ENCODE measurements at regions not wholly inside any gene's neighbourhood (a gene's known extent, or its start where the extent isn't known, plus 50 kb on each side); places are given as distances from the start of the nearest gene placed in this dataset.

DNA sequence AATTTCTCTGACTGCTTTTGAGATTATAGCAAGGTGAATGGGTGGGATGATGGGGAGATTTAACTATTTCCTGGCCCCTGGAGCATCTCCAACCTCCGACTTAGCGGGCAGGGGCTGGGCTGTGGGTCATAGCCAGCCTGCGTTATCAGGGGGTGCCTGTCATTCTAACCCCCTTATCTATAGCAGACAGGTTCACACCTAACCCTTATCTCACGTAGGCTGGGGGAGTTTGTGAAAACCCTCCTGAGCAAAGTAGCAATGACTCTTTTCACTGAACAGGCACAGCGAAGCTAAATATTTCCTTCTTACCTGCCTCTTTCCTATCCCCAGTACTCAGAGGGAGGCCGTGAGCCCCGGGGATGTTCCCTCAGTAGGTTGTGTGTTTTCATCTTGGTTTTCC, 511.4 kb upstream of the B3GAT1 start:
- Mint-ChIP-seq H3K4me1 (no peaks in the 10 kb centered on the region), H3K9me3 (ENCODE audit: insufficient read depth) (no peaks in the 10 kb centered on the region), H3K4me3 (no peak overlapping the region), H3K27me3 (peaks cover 15% of the 10 kb centered on the region), H3K27ac (no peak overlapping the region)
- 67% methylated on average over 4 of the region's 7 CpGs for WGBS (ENCODE audit: insufficient coverage)
- ChIA-PET POLR2A (no interaction called here), CTCF (no interaction called here)
- Histone ChIP-seq H3K27ac (ENCODE audit: low read length in 2 of 2) (no peak overlapping the region), H3K9ac (ENCODE audit: low read length) (no peak overlapping the region), H2AFZ (ENCODE audit: insufficient read depth, low read depth, low read length, poor library complexity, severe bottlenecking) (no peak overlapping the region), H3K4me2 (replicated peaks; ENCODE audit: low read depth, low read length, poor library complexity, severe bottlenecking) (no peak overlapping the region), H4K20me1 (ENCODE audit: control insufficient read depth, insufficient read depth, low read length, poor library complexity, severe bottlenecking) (no peaks in the 10 kb centered on the region), H3K4me1 (ENCODE audit: control insufficient read depth in 2 of 2, insufficient read depth in 2 of 2, low read length in 2 of 2) (no peaks in the 10 kb centered on the region), H3K4me3 (ENCODE audit: control extremely low read depth in 1 of 5, extremely low read depth in 1 of 5, insufficient read depth in 1 of 5, low read depth in 2 of 5, low read length in 4 of 5) (no peak overlapping the region), H3K9me3 (ENCODE audit: control extremely low read depth in 1 of 3, control insufficient read depth in 2 of 3, insufficient read depth in 1 of 3, low read length in 2 of 3) (peaks cover 0 to 4% (median 0%) of the 10 kb centered on the region in 3 donors), H3K36me3 (replicated peaks in 1 of 2; ENCODE audit: control extremely low read depth in 1 of 2, control insufficient read depth in 1 of 2, extremely low read depth in 1 of 2, insufficient read depth in 2 of 2, low read length in 1 of 2) (no peaks in the 10 kb centered on the region), H3K27me3 (replicated peaks in 1 of 4; ENCODE audit: control extremely low read depth in 1 of 4, control insufficient read depth in 3 of 4, insufficient read depth in 4 of 4, low read length in 3 of 4) (no peaks in the 10 kb centered on the region), H3K79me2 (ENCODE audit: control insufficient read depth, insufficient read depth, low read length) (no peaks in the 10 kb centered on the region)
- no peak for DNase-seq
- no peak for ATAC-seq (ENCODE audit: low read depth)
- intact Hi-C loops (cut with micrococcal nuclease): no loop called here
- TF ChIP-seq, protein P1, sequence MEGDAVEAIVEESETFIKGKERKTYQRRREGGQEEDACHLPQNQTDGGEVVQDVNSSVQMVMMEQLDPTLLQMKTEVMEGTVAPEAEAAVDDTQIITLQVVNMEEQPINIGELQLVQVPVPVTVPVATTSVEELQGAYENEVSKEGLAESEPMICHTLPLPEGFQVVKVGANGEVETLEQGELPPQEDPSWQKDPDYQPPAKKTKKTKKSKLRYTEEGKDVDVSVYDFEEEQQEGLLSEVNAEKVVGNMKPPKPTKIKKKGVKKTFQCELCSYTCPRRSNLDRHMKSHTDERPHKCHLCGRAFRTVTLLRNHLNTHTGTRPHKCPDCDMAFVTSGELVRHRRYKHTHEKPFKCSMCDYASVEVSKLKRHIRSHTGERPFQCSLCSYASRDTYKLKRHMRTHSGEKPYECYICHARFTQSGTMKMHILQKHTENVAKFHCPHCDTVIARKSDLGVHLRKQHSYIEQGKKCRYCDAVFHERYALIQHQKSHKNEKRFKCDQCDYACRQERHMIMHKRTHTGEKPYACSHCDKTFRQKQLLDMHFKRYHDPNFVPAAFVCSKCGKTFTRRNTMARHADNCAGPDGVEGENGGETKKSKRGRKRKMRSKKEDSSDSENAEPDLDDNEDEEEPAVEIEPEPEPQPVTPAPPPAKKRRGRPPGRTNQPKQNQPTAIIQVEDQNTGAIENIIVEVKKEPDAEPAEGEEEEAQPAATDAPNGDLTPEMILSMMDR (IDR thresholded peaks at IDR 0.05): no peak
- no peak for TF ChIP-seq EZH2 (IDR thresholded peaks at IDR 0.05; ENCODE audit: borderline replicate concordance, insufficient read depth, low read depth, low read length, poor library complexity, severe bottlenecking)

DNA sequence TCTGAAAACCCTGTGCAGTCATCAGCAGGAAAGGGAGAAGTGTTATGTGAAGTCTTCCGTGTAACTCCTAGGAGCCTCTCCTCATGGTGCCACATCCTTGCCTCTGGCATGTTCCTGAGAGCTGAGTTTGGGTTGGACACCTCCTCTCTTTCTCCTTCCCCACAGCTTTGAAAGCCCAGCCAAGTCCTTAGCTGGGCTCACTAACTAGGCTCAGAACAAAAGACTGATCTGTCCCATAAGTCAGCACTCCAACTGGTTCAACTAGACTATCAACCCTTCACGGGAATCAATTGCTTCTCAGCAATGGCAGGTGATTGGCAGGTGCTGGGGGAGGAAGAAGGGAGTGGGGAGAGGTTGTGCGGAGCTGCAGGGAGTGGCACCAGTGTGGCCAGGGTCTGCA, 509.9 kb upstream of the B3GAT1 start:
- Histone ChIP-seq H3K9ac (ENCODE audit: low read length) (no peak overlapping the region), H3K4me1 (ENCODE audit: control insufficient read depth in 2 of 2, insufficient read depth in 2 of 2, low read length in 2 of 2) (no peaks in the 10 kb centered on the region), H3K79me2 (ENCODE audit: control insufficient read depth, insufficient read depth, low read length) (no peaks in the 10 kb centered on the region), H3K27me3 (replicated peaks in 1 of 4; ENCODE audit: control extremely low read depth in 1 of 4, control insufficient read depth in 3 of 4, insufficient read depth in 4 of 4, low read length in 3 of 4) (no peaks in the 10 kb centered on the region), H2AFZ (ENCODE audit: insufficient read depth, low read depth, low read length, poor library complexity, severe bottlenecking) (no peak overlapping the region), H3K4me3 (ENCODE audit: control extremely low read depth in 1 of 5, extremely low read depth in 1 of 5, insufficient read depth in 1 of 5, low read depth in 2 of 5, low read length in 4 of 5) (no peak overlapping the region), H3K27ac (ENCODE audit: low read length in 2 of 2) (no peak overlapping the region), H3K36me3 (replicated peaks in 1 of 2; ENCODE audit: control extremely low read depth in 1 of 2, control insufficient read depth in 1 of 2, extremely low read depth in 1 of 2, insufficient read depth in 2 of 2, low read length in 1 of 2) (no peaks in the 10 kb centered on the region), H3K4me2 (replicated peaks; ENCODE audit: low read depth, low read length, poor library complexity, severe bottlenecking) (no peak overlapping the region), H4K20me1 (ENCODE audit: control insufficient read depth, insufficient read depth, low read length, poor library complexity, severe bottlenecking) (no peaks in the 10 kb centered on the region), H3K9me3 (ENCODE audit: control extremely low read depth in 1 of 3, control insufficient read depth in 2 of 3, insufficient read depth in 1 of 3, low read length in 2 of 3) (peaks cover 0 to 4% (median 0%) of the 10 kb centered on the region in 3 donors)
- Mint-ChIP-seq H3K27ac (no peak overlapping the region), H3K4me3 (no peak overlapping the region), H3K4me1 (no peaks in the 10 kb centered on the region), H3K9me3 (ENCODE audit: insufficient read depth) (no peaks in the 10 kb centered on the region), H3K27me3 (peaks cover 15% of the 10 kb centered on the region)
- ChIA-PET CTCF (no interaction called here), POLR2A (no interaction called here)
- no peak for DNase-seq
- no CpG with 5 or more reads among the region's 3 CpGs for WGBS (ENCODE audit: insufficient coverage)
- no peak for TF ChIP-seq EZH2 (IDR thresholded peaks at IDR 0.05; ENCODE audit: borderline replicate concordance, insufficient read depth, low read depth, low read length, poor library complexity, severe bottlenecking)
- TF ChIP-seq, protein P1 (IDR thresholded peaks at IDR 0.05): no peak
- ATAC-seq (ENCODE audit: low read depth): no peak
- intact Hi-C loops (cut with micrococcal nuclease): no loop called here
